SK-N-SH (cell line): ENCODE measurements at regions not wholly inside any gene's neighbourhood (a gene's known extent, or its start where the extent isn't known, plus 50 kb on each side); places are given as distances from the start of the nearest gene placed in this dataset.

Source experiments
- CTCF ChIA-PET: fragments of 300-600, 350-600 bp; formaldehyde crosslinking; extraction: SDS; loops from one replicate; lab custom pipeline; 2021; lab: Yijun Ruan, JAX
- POLR2A ChIA-PET: fragments of 350-600 bp; sonication (Branson Sonifier 250); formaldehyde crosslinking; extraction: SDS; loops from one replicate; lab custom pipeline; 2020; ENCODE audit warnings: antibody characterized with exemption, inconsistent platforms; lab: Yijun Ruan, JAX
- DNase-seq: peaks from one replicate; pipeline ENCODE4 v3.0.0; 2012
- H2AFZ ChIP-seq: fragments of 200-600 bp; sonication (generic); 2 replicates; pipeline ENCODE4 v1.8.1; 2016; ENCODE audit warnings: antibody characterized with exemption, mild to moderate bottlenecking, low read depth
- H3F3A ChIP-seq: fragments of 200-600 bp; sonication (generic); replicated peaks from 2 replicates; pipeline ENCODE3; 2016; ENCODE audit warnings: antibody characterized with exemption, mild to moderate bottlenecking; ENCODE audit not compliant: insufficient read depth
- H3K27ac ChIP-seq, 2 experiments: fragments of 200-500 bp in 1 of 2; fragments of 200-600 bp in 1 of 2; sonication (Bioruptor generic) in 1 of 2; sonication (generic), shearing (Covaris generic) in 1 of 2; 2 replicates each; pipeline versions ENCODE4 v1.5.1 to v1.6.1; 2014 to 2016; ENCODE audit warnings: low read depth in 2 of 2, inconsistent platforms in 1 of 2, low read length in 1 of 2, mild to moderate bottlenecking in 1 of 2, mixed read lengths in 1 of 2
- H3K27me3 ChIP-seq: fragments of 200-600 bp; sonication (generic), shearing (Covaris generic); 2 replicates; pipeline ENCODE4 v1.6.1; 2016; ENCODE audit warnings: mixed run types; ENCODE audit not compliant: insufficient read depth
- H3K36me3 ChIP-seq, 2 experiments: fragments of 200-500 bp in 1 of 2; fragments of 200-600 bp in 1 of 2; sonication (Bioruptor generic) in 1 of 2; sonication (generic) in 1 of 2; replicated peaks in 1 of 2; 2 replicates each; pipeline versions ENCODE3 to v1.5.1; 2014 to 2016; ENCODE audit warnings: low read length in 1 of 2, mild to moderate bottlenecking in 1 of 2; ENCODE audit not compliant: insufficient read depth in 2 of 2, control insufficient read depth in 1 of 2
- H3K4me1 ChIP-seq, 2 experiments: fragments of 200-500 bp in 1 of 2; fragments of 200-600 bp in 1 of 2; sonication (Bioruptor generic) in 1 of 2; sonication (generic), shearing (Covaris generic) in 1 of 2; 2 replicates each; pipeline versions ENCODE4 v1.5.1 to v1.6.1; 2014 to 2016; ENCODE audit warnings: low read depth in 1 of 2, low read length in 1 of 2, mixed run types in 1 of 2; ENCODE audit not compliant: insufficient read depth in 2 of 2, control insufficient read depth in 1 of 2
- H3K4me2 ChIP-seq: fragments of 200-600 bp; sonication (generic), shearing (Covaris generic); 2 replicates; pipeline ENCODE4 v1.6.1; 2017; ENCODE audit warnings: mixed run types
- H3K4me3 ChIP-seq, 2 experiments: fragments of 200-500 bp in 1 of 2; fragments of 200-600 bp in 1 of 2; sonication (Bioruptor generic) in 1 of 2; sonication (generic), shearing (Covaris generic) in 1 of 2; 2 replicates each; pipeline versions ENCODE4 v1.5.1 to v1.8.1; 2014 to 2016; ENCODE audit warnings: low read depth in 2 of 2, inconsistent platforms in 1 of 2, low read length in 1 of 2, mild to moderate bottlenecking in 1 of 2, mixed read lengths in 1 of 2, moderate library complexity in 1 of 2
- H3K79me2 ChIP-seq: fragments of 200-600 bp; sonication (generic); 2 replicates; pipeline ENCODE4 v1.8.1; 2017; ENCODE audit warnings: mild to moderate bottlenecking; ENCODE audit not compliant: insufficient read depth
- H3K9ac ChIP-seq: fragments of 200-600 bp; sonication (generic); 2 replicates; pipeline ENCODE4 v1.6.1; 2017; ENCODE audit warnings: mixed run types
- H3K9me2 ChIP-seq: fragments of 200-600 bp; sonication (generic); 2 replicates; pipeline ENCODE4 v1.6.1; 2017; ENCODE audit warnings: mixed run types
- H3K9me3 ChIP-seq: fragments of 200-600 bp; sonication (generic); 2 replicates; pipeline ENCODE4 v1.6.1; 2017; ENCODE audit warnings: mixed run types, mild to moderate bottlenecking, moderate library complexity
- H4K20me1 ChIP-seq: fragments of 200-600 bp; sonication (generic); 2 replicates; pipeline ENCODE4 v1.6.1; 2017; ENCODE audit warnings: mild to moderate bottlenecking, mixed run types; ENCODE audit not compliant: insufficient read depth
- ELF1 ChIP-seq: IDR thresholded peaks from 2 replicates; pipeline ENCODE4 v1.4.0; 2012
- EP300 ChIP-seq, 2 experiments: IDR thresholded peaks; 2 replicates each; pipeline versions ENCODE4 v1.4.0 to v1.6.1; 2012; ENCODE audit warnings: borderline replicate concordance in 1 of 2, low read depth in 1 of 2, low read length in 1 of 2
- EZH2phosphoT487 ChIP-seq: fragments of 200-600 bp; sonication (generic); IDR thresholded peaks from 2 replicates; pipeline ENCODE4 v1.6.1; 2017; ENCODE audit warnings: low read depth, mixed run types, mild to moderate bottlenecking, antibody characterized with exemption, moderate library complexity, borderline replicate concordance
- FOSL2 ChIP-seq: IDR thresholded peaks from 2 replicates; pipeline ENCODE4 v1.4.0; 2012; ENCODE audit warnings: low read depth, mild to moderate bottlenecking, moderate library complexity, borderline replicate concordance
- FOXJ3 ChIP-seq: sonication (generic); formaldehyde crosslinking; IDR thresholded peaks from 2 replicates; pipeline ENCODE4 v1.5.1; 2020; ENCODE audit warnings: mild to moderate bottlenecking, missing genetic modification reagents
- GABPA ChIP-seq: IDR thresholded peaks from 2 replicates; pipeline ENCODE4 v1.4.0; 2012; ENCODE audit warnings: low read depth, mild to moderate bottlenecking
- GATA2 ChIP-seq: sonication (generic); formaldehyde crosslinking; IDR thresholded peaks from 2 replicates; pipeline ENCODE4 v1.5.0; 2020; ENCODE audit warnings: mild to moderate bottlenecking, missing genetic modification reagents
- NFIC ChIP-seq: IDR thresholded peaks from 2 replicates; pipeline ENCODE4 v1.4.0; 2012; ENCODE audit warnings: borderline replicate concordance
- NRF1 ChIP-seq: IDR thresholded peaks from 2 replicates; pipeline ENCODE4 v1.6.1; 2012; ENCODE audit warnings: low read depth, mild to moderate bottlenecking, low read length
- POLR2AphosphoS5 ChIP-seq: IDR thresholded peaks from 2 replicates; pipeline ENCODE4 v1.6.1; 2012; ENCODE audit warnings: low read depth, low read length
- RAD21 ChIP-seq: IDR thresholded peaks from 2 replicates; pipeline ENCODE4 v1.6.1; 2012; ENCODE audit warnings: mild to moderate bottlenecking, low read length
- RCOR1 ChIP-seq: fragments of 150-350 bp; IDR thresholded peaks from 2 replicates; pipeline ENCODE4 v1.6.1; 2017; ENCODE audit warnings: antibody characterized with exemption, low read length
- RXRA ChIP-seq: IDR thresholded peaks from 2 replicates; pipeline ENCODE4 v1.4.0; 2012; ENCODE audit warnings: low read depth, mild to moderate bottlenecking, borderline replicate concordance
- SIN3A ChIP-seq: IDR thresholded peaks from 2 replicates; pipeline ENCODE4 v1.6.1; 2012; ENCODE audit warnings: low read depth, mild to moderate bottlenecking, low read length, moderate library complexity, borderline replicate concordance
- SMC3 ChIP-seq: IDR thresholded peaks from 2 replicates; pipeline ENCODE4 v1.6.1; 2012; ENCODE audit warnings: low read depth, low read length, improper control_type of control experiment
- TAF1 ChIP-seq: IDR thresholded peaks from 2 replicates; pipeline ENCODE4 v1.6.1; 2012; ENCODE audit warnings: low read depth, mild to moderate bottlenecking, low read length, moderate library complexity, borderline replicate concordance
- USF2 ChIP-seq: fragments of 150-350 bp; IDR thresholded peaks from 2 replicates; pipeline ENCODE4 v1.6.1; 2017; ENCODE audit warnings: antibody characterized with exemption, low read length, low read depth, borderline replicate concordance
- ZBTB33 ChIP-seq: IDR thresholded peaks from 2 replicates; pipeline ENCODE4 v1.4.0; 2012; ENCODE audit warnings: low read depth, borderline replicate concordance
- WGBS: methylation state at CpG from one replicate; pipeline ENCODE4 v1.1.6; 2017; ENCODE audit warnings: low lambda C conversion rate; 5-methylcytosine and 5-hydroxymethylcytosine counted together
- TF ChIP-seq, protein P1 (sequence below): IDR thresholded peaks from 2 replicates; pipeline ENCODE4; 2012
- TF ChIP-seq, protein P2 (sequence below): IDR thresholded peaks from 2 replicates; pipeline ENCODE4 v1.6.1; 2012; ENCODE audit warnings: mild to moderate bottlenecking, low read depth, low read length, moderate library complexity

- Histone ChIP-seq H3K4me2 (no peak overlapping the region), H2AFZ (no peak overlapping the region), H3K9me2 (no peaks in the 10 kb centered on the region), H3K9me3 (no peaks in the 10 kb centered on the region), H3F3A (no peaks in the 10 kb centered on the region), H3K4me3 (no peak overlapping the region), H3K27me3 (no peaks in the 10 kb centered on the region; the same call in 1 of the 2 replicates), H3K36me3 (no peaks in the 10 kb centered on the region), H3K9ac (no peak overlapping the region), H3K27ac (no peak overlapping the region), H3K79me2 (no peaks in the 10 kb centered on the region), H4K20me1 (no peaks in the 10 kb centered on the region), H3K4me1 (no peaks in the 10 kb centered on the region)
- WGBS = 56% methylated on average over 4 of the region's 4 CpGs
- no peak for TF ChIP-seq RXRA
- TF ChIP-seq GATA2 (CRISPR knock-in tag) = no peak
- TF ChIP-seq TAF1 = no peak
- no peak for TF ChIP-seq SIN3A
- TF ChIP-seq FOSL2 = no peak
- no peak for TF ChIP-seq FOXJ3 (CRISPR knock-in tag)
- no peak for TF ChIP-seq NRF1
- TF ChIP-seq SMC3 = no peak
- TF ChIP-seq EZH2phosphoT487 = no peak
- no peak for TF ChIP-seq GABPA
- TF ChIP-seq NFIC = no peak
- no peak for TF ChIP-seq ZBTB33
- TF ChIP-seq RAD21 = no peak
- TF ChIP-seq, protein P1, sequence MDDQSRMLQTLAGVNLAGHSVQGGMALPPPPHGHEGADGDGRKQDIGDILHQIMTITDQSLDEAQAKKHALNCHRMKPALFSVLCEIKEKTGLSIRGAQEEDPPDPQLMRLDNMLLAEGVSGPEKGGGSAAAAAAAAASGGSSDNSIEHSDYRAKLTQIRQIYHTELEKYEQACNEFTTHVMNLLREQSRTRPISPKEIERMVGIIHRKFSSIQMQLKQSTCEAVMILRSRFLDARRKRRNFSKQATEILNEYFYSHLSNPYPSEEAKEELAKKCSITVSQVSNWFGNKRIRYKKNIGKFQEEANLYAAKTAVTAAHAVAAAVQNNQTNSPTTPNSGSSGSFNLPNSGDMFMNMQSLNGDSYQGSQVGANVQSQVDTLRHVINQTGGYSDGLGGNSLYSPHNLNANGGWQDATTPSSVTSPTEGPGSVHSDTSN = no peak
- TF ChIP-seq, protein P2, sequence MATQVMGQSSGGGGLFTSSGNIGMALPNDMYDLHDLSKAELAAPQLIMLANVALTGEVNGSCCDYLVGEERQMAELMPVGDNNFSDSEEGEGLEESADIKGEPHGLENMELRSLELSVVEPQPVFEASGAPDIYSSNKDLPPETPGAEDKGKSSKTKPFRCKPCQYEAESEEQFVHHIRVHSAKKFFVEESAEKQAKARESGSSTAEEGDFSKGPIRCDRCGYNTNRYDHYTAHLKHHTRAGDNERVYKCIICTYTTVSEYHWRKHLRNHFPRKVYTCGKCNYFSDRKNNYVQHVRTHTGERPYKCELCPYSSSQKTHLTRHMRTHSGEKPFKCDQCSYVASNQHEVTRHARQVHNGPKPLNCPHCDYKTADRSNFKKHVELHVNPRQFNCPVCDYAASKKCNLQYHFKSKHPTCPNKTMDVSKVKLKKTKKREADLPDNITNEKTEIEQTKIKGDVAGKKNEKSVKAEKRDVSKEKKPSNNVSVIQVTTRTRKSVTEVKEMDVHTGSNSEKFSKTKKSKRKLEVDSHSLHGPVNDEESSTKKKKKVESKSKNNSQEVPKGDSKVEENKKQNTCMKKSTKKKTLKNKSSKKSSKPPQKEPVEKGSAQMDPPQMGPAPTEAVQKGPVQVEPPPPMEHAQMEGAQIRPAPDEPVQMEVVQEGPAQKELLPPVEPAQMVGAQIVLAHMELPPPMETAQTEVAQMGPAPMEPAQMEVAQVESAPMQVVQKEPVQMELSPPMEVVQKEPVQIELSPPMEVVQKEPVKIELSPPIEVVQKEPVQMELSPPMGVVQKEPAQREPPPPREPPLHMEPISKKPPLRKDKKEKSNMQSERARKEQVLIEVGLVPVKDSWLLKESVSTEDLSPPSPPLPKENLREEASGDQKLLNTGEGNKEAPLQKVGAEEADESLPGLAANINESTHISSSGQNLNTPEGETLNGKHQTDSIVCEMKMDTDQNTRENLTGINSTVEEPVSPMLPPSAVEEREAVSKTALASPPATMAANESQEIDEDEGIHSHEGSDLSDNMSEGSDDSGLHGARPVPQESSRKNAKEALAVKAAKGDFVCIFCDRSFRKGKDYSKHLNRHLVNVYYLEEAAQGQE = no peak
- no peak for TF ChIP-seq USF2
- TF ChIP-seq EP300 (IDR thresholded peaks at IDR 0.05; ENCODE audit: borderline replicate concordance in 1 of 2, low read depth in 1 of 2, low read length in 1 of 2) = no peak
- no peak for TF ChIP-seq ELF1
- no peak for TF ChIP-seq RCOR1
- TF ChIP-seq POLR2AphosphoS5 = no peak
- no peak for DNase-seq
- ChIA-PET POLR2A (no interaction called here), CTCF (interaction anchor here (1.4 kb wide), 1 partner anchor 123 kb away, joined by 4 read pairs; no protein-coding TSS in a partner anchor)
These were observed 61.4 kb upstream of the GPR6 start for GRCh38 chr6:109916759-109917158.
